ENCODE measurements at regions not wholly inside any gene's neighbourhood (a gene's known extent, or its start where the extent isn't known, plus 50 kb on each side); places are given as distances from the start of the nearest gene placed in this dataset.
"Not testable (repeated sequence)": the region's sequence is repeated elsewhere in the genome, so short reads cannot be mapped to it uniquely, and the experiment has no call there.

GRCh38 chr6:859936-860335 is 167.0 kb upstream of the EXOC2 start:
- no peaks in the 10 kb centered on the region for H3K9me3 ChIP-seq (ENCODE audit: insufficient read depth, low read length, severe bottlenecking)
- H3K36me3 ChIP-seq (ENCODE audit: insufficient read depth, low read length), result no peaks in the 10 kb centered on the region
- no peaks in the 10 kb centered on the region for H3K79me2 ChIP-seq (ENCODE audit: insufficient read depth, low read length)
- no peaks in the 10 kb centered on the region for H3K4me1 ChIP-seq (ENCODE audit: insufficient read depth, low read length)
- peaks cover 26% of the 10 kb centered on the region for H3K27me3 ChIP-seq (ENCODE audit: insufficient read depth, low read length, poor library complexity)
- DNase-seq (no peak), ATAC-seq (ENCODE audit: insufficient read depth, low read depth) (no peak)
- H3K4me2 ChIP-seq (ENCODE audit: insufficient read depth, low read length), result no peak overlapping the region
- no peak overlapping the region for H2AFZ ChIP-seq (ENCODE audit: low read depth, low read length)
- no peak overlapping the region for H3K27ac ChIP-seq (ENCODE audit: low read length)
- no peak for TF ChIP-seq EZH2 (IDR thresholded peaks at IDR 0.05; ENCODE audit: borderline replicate concordance, low read depth, low read length, severe bottlenecking)
- no peak for TF ChIP-seq CTCF (IDR thresholded peaks at IDR 0.05; ENCODE audit: borderline replicate concordance, extremely low read depth, low read length, poor library complexity, severe bottlenecking)
- H3K9ac ChIP-seq (ENCODE audit: low read depth, low read length), result no peak overlapping the region
- no peaks in the 10 kb centered on the region for H4K20me1 ChIP-seq (ENCODE audit: insufficient read depth, low read length)
- no peak overlapping the region for H3K4me3 ChIP-seq (ENCODE audit: low read depth in 1 of 2, low read length in 2 of 2)

DNA sequence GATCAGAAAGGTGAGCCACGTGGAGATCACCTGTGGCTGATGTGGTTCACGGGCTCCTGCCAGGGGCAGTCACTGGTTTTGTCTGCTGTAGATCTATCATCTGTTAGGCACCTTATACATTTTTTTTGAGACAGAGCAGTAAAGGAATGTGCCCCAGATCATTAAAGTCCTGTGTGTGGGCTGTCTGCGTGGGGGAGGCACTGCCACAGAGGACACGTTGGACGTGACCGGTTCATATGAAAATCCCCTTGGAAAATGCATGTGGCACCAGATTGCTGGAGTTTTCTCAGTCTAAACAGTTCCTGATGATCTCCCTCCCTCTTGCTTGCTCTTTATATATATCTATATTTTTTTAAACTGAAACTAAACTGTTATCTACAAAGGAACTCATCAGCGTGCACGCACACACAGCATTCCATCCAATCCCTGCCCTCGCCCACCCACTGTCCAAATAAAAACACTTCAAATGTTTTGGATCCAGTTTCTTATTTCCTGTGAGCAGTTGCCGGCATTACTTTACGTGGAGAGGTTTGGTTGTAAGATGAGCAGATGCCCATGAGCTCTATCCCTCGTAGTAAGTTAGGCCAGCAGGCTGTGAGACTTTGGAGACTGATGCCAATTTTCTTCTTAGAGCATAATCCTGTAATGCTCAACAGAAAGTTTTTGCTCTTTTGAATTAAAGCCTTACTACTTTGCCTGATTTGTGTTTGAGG is 161.6 kb upstream of the EXOC2 start:
- Histone ChIP-seq H3K27ac (ENCODE audit: low read length) (no peak overlapping the region), H3K4me1 (ENCODE audit: insufficient read depth, low read length) (no peaks in the 10 kb centered on the region), H4K20me1 (ENCODE audit: insufficient read depth, low read length) (no peaks in the 10 kb centered on the region), H3K36me3 (ENCODE audit: insufficient read depth, low read length) (no peaks in the 10 kb centered on the region), H2AFZ (ENCODE audit: low read depth, low read length) (no peak overlapping the region), H3K27me3 (ENCODE audit: insufficient read depth, low read length, poor library complexity) (peaks cover 14% of the 10 kb centered on the region), H3K4me3 (ENCODE audit: low read depth in 1 of 2, low read length in 2 of 2) (no peak overlapping the region), H3K79me2 (ENCODE audit: insufficient read depth, low read length) (no peaks in the 10 kb centered on the region), H3K4me2 (ENCODE audit: insufficient read depth, low read length) (no peak overlapping the region), H3K9me3 (ENCODE audit: insufficient read depth, low read length, severe bottlenecking) (no peaks in the 10 kb centered on the region), H3K9ac (ENCODE audit: low read depth, low read length) (no peak overlapping the region)
- TF ChIP-seq CTCF (IDR thresholded peaks at IDR 0.05; ENCODE audit: borderline replicate concordance, extremely low read depth, low read length, poor library complexity, severe bottlenecking) (no peak), EZH2 (IDR thresholded peaks at IDR 0.05; ENCODE audit: borderline replicate concordance, low read depth, low read length, severe bottlenecking) (no peak)
- ATAC-seq (ENCODE audit: insufficient read depth, low read depth), result no peak
- DNase-seq, result no peak

GRCh38 chr6:852216-852615 is 159.3 kb upstream of the EXOC2 start:
- not testable (repeated sequence) for H3K27ac ChIP-seq (ENCODE audit: low read length); ATAC-seq (ENCODE audit: insufficient read depth, low read depth)
- H3K27me3 ChIP-seq (ENCODE audit: insufficient read depth, low read length, poor library complexity), result peaks cover 12% of the 10 kb centered on the region

GRCh38 chr6:849075-849506 is 156.2 kb upstream of the EXOC2 start:
- Histone ChIP-seq H3K27me3 (ENCODE audit: insufficient read depth, low read length, poor library complexity) (peaks cover 3% of the 10 kb centered on the region), H3K9me3 (ENCODE audit: insufficient read depth, low read length, severe bottlenecking) (no peaks in the 10 kb centered on the region), H3K4me2 (ENCODE audit: insufficient read depth, low read length) (no peak overlapping the region), H3K4me3 (ENCODE audit: low read depth in 1 of 2, low read length in 2 of 2) (no peak overlapping the region), H3K79me2 (ENCODE audit: insufficient read depth, low read length) (no peaks in the 10 kb centered on the region), H2AFZ (ENCODE audit: low read depth, low read length) (no peak overlapping the region), H4K20me1 (ENCODE audit: insufficient read depth, low read length) (no peaks in the 10 kb centered on the region), H3K4me1 (ENCODE audit: insufficient read depth, low read length) (no peaks in the 10 kb centered on the region), H3K27ac (ENCODE audit: low read length) (no peak overlapping the region), H3K9ac (ENCODE audit: low read depth, low read length) (no peak overlapping the region), H3K36me3 (ENCODE audit: insufficient read depth, low read length) (no peaks in the 10 kb centered on the region)
- TF ChIP-seq EZH2 (IDR thresholded peaks at IDR 0.05; ENCODE audit: borderline replicate concordance, low read depth, low read length, severe bottlenecking), result no peak
- no peak for TF ChIP-seq CTCF (IDR thresholded peaks at IDR 0.05; ENCODE audit: borderline replicate concordance, extremely low read depth, low read length, poor library complexity, severe bottlenecking)
- no peak for ATAC-seq (ENCODE audit: insufficient read depth, low read depth)
- no peak for DNase-seq

More at GRCh38 chr6:852216-852615, 159.3 kb upstream of the EXOC2 start:
- H3K4me1 ChIP-seq (ENCODE audit: insufficient read depth, low read length); H3K4me2 ChIP-seq (ENCODE audit: insufficient read depth, low read length); H3K9me3 ChIP-seq (ENCODE audit: insufficient read depth, low read length, severe bottlenecking); H2AFZ ChIP-seq (ENCODE audit: low read depth, low read length); H3K9ac ChIP-seq (ENCODE audit: low read depth, low read length); H3K79me2 ChIP-seq (ENCODE audit: insufficient read depth, low read length); DNase-seq; H4K20me1 ChIP-seq (ENCODE audit: insufficient read depth, low read length); H3K36me3 ChIP-seq (ENCODE audit: insufficient read depth, low read length); H3K4me3 ChIP-seq (ENCODE audit: low read depth in 1 of 2, low read length in 2 of 2): not testable (repeated sequence)

Data from DND-41 (cell line).